NCI-H446 treated with DMSO at 0.1 percent for 48 hours (cell line): ENCODE measurements at regions not wholly inside any gene's neighbourhood (a gene's known extent, or its start where the extent isn't known, plus 50 kb on each side); places are given as distances from the start of the nearest gene placed in this dataset.
"Not testable (repeated sequence)": the region's sequence is repeated elsewhere in the genome, so short reads cannot be mapped to it uniquely, and the experiment has no call there.

Experiments
- DNase-seq: peaks from one replicate; lab custom pipeline; 2025; lab: John Stamatoyannopoulos, UW

GRCh38 chr9:18296702-18297055, 177.3 kb upstream of the ADAMTSL1 start:
- DNase-seq = no peak

- no peak for DNase-seq
Measured at GRCh38 chr9:18297056-18297841, 176.7 kb upstream of the ADAMTSL1 start.

GRCh38 chr9:18299449-18299848, 174.5 kb upstream of the ADAMTSL1 start:
- no peak for DNase-seq

- DNase-seq = not testable (repeated sequence)
Measured at GRCh38 chr9:18305167-18305806, 168.7 kb upstream of the ADAMTSL1 start.

GRCh38 chr9:18314316-18314715, 159.6 kb upstream of the ADAMTSL1 start:
- DNase-seq = no peak

- no peak for DNase-seq
Measured at GRCh38 chr9:18317896-18318295, 156.1 kb upstream of the ADAMTSL1 start.

GRCh38 chr9:18319918-18320445, 154.0 kb upstream of the ADAMTSL1 start:
- DNase-seq = no peak

GRCh38 chr9:18324928-18325745, 148.8 kb upstream of the ADAMTSL1 start:
- no peak for DNase-seq

- not testable (repeated sequence) for DNase-seq
Measured at GRCh38 chr9:18325746-18326011, 148.3 kb upstream of the ADAMTSL1 start.

GRCh38 chr9:18327121-18327520, 146.8 kb upstream of the ADAMTSL1 start:
- no peak for DNase-seq

- DNase-seq = no peak
Measured at GRCh38 chr9:18330401-18331309, 143.3 kb upstream of the ADAMTSL1 start.

- no peak for DNase-seq
Measured at GRCh38 chr9:18331310-18331684, 142.7 kb upstream of the ADAMTSL1 start.

GRCh38 chr9:18331808-18332209, 142.1 kb upstream of the ADAMTSL1 start:
- DNase-seq = no peak

- no peak for DNase-seq
Measured at GRCh38 chr9:18333157-18333556, 140.8 kb upstream of the ADAMTSL1 start.

- DNase-seq = no peak
Measured at GRCh38 chr9:18335825-18336224, 138.1 kb upstream of the ADAMTSL1 start.

GRCh38 chr9:18338042-18338441, 135.9 kb upstream of the ADAMTSL1 start:
- no peak for DNase-seq

GRCh38 chr9:18343784-18344183, 130.2 kb upstream of the ADAMTSL1 start:
- no peak for DNase-seq

- no peak for DNase-seq
Measured at GRCh38 chr9:18346745-18347144, 127.2 kb upstream of the ADAMTSL1 start.

GRCh38 chr9:18347386-18348082, 126.4 kb upstream of the ADAMTSL1 start:
- DNase-seq = no peak

GRCh38 chr9:18348083-18348475, 125.9 kb upstream of the ADAMTSL1 start:
- DNase-seq = no peak

- DNase-seq = no peak
Measured at GRCh38 chr9:18349530-18349929, 124.4 kb upstream of the ADAMTSL1 start.
